K562 (cell line): ENCODE measurements at regions not wholly inside any gene's neighbourhood (a gene's known extent, or its start where the extent isn't known, plus 50 kb on each side); places are given as distances from the start of the nearest gene placed in this dataset.
"Not testable (repeated sequence)": the region's sequence is repeated elsewhere in the genome, so short reads cannot be mapped to it uniquely, and the experiment has no call there.

ENCODE experiments used
- C11orf30 ChIP-seq: fragments of 450-650 bp; IDR thresholded peaks from 2 replicates; pipeline ENCODE4 v1.6.1; 2016; ENCODE audit warnings: low read depth, mild to moderate bottlenecking
- CTCF ChIP-seq, 3 experiments: IDR thresholded peaks in 2 of 3; conservative IDR thresholded peaks in 1 of 3; 2 replicates each; pipeline ENCODE4 v1.5.1; 2011 to 2012; ENCODE audit warnings: low read length in 3 of 3, mild to moderate bottlenecking in 3 of 3, control low read depth in 2 of 3, improper control_type of control experiment in 1 of 3, inconsistent platforms in 1 of 3, low read depth in 1 of 3, mixed read lengths in 1 of 3, moderate library complexity in 1 of 3; ENCODE audit not compliant: insufficient read depth in 2 of 3
- EZH2 ChIP-seq: IDR thresholded peaks from 2 replicates; pipeline ENCODE4 v1.6.1; 2012; ENCODE audit warnings: low read depth, mild to moderate bottlenecking, inconsistent platforms, low read length, borderline replicate concordance
- GATAD2B ChIP-seq: fragments of 450-650 bp; IDR thresholded peaks from 2 replicates; pipeline ENCODE4 v1.6.1; 2017; ENCODE audit warnings: mild to moderate bottlenecking, borderline replicate concordance
- ZEB2 ChIP-seq: fragments of 450-650 bp; IDR thresholded peaks from 2 replicates; pipeline ENCODE4 v1.6.1; 2016
- ZFP1 ChIP-seq: fragments of 450-650 bp; formaldehyde crosslinking; IDR thresholded peaks from 2 replicates; pipeline ENCODE4 v1.4.0; 2020; ENCODE audit warnings: mild to moderate bottlenecking, mixed read lengths

GRCh38 chr18:43369311-43369710, 92.0 kb upstream of the SYT4 start:
- not testable (repeated sequence) for TF ChIP-seq EZH2; GATAD2B; CTCF (IDR thresholded peaks at IDR 0.05 in 2 of 3, conservative IDR thresholded peaks at IDR 0.05 in 1 of 3; ENCODE audit: insufficient read depth in 2 of 3, low read depth in 1 of 3, low read length in 3 of 3); ZFP1 (CRISPR knock-in tag); C11orf30; ZEB2
